Mesenchymal stem cell (in vitro differentiated cells and primary cell): ENCODE measurements at regions not wholly inside any gene's neighbourhood (a gene's known extent, or its start where the extent isn't known, plus 50 kb on each side); places are given as distances from the start of the nearest gene placed in this dataset.
"Not testable (repeated sequence)": the region's sequence is repeated elsewhere in the genome, so short reads cannot be mapped to it uniquely, and the experiment has no call there.

Experiments used
- DNase-seq: peaks from one replicate; pipeline ENCODE4 v3.0.0-alpha.2; 2013
- H2AFZ ChIP-seq: one replicate; pipeline ENCODE4 v1.6.1; 2013; ENCODE audit warnings: low read depth, mild to moderate bottlenecking, control low read depth, inconsistent platforms, low read length, moderate library complexity
- H2AK5ac ChIP-seq: 2 replicates; pipeline ENCODE4 v1.6.1; 2013; ENCODE audit warnings: low read length, moderate library complexity, mild to moderate bottlenecking, inconsistent platforms; ENCODE audit not compliant: severe bottlenecking
- H2BK120ac ChIP-seq: one replicate; pipeline ENCODE4 v1.6.1; 2013; ENCODE audit warnings: low read depth, mild to moderate bottlenecking, inconsistent platforms, low read length, moderate library complexity
- H2BK12ac ChIP-seq, 2 experiments: one replicate each; pipeline ENCODE4 v1.6.1; 2013; ENCODE audit warnings: inconsistent platforms in 2 of 2, low read length in 2 of 2, mild to moderate bottlenecking in 2 of 2, moderate library complexity in 2 of 2, control low read depth in 1 of 2
- H2BK15ac ChIP-seq: one replicate; pipeline ENCODE4 v1.6.1; 2013; ENCODE audit warnings: mild to moderate bottlenecking, low read depth, inconsistent platforms; ENCODE audit not compliant: poor library complexity, severe bottlenecking
- H2BK5ac ChIP-seq: 2 replicates; pipeline ENCODE4 v1.6.1; 2013; ENCODE audit warnings: low read depth, mild to moderate bottlenecking, low read length, control low read depth, inconsistent platforms; ENCODE audit not compliant: poor library complexity, severe bottlenecking
- H3K14ac ChIP-seq, 2 experiments: one replicate each; pipeline ENCODE4 v1.6.1; 2013; ENCODE audit warnings: inconsistent platforms in 2 of 2, low read length in 2 of 2, control low read depth in 1 of 2, mild to moderate bottlenecking in 1 of 2, moderate library complexity in 1 of 2
- H3K18ac ChIP-seq, 2 experiments: one replicate each; pipeline ENCODE4 v1.6.1; 2013; ENCODE audit warnings: inconsistent platforms in 2 of 2, low read length in 2 of 2, control low read depth in 1 of 2, low read depth in 1 of 2, mild to moderate bottlenecking in 1 of 2
- H3K23ac ChIP-seq, 2 experiments: one replicate each; pipeline ENCODE4 v1.6.1; 2013; ENCODE audit warnings: inconsistent platforms in 2 of 2, low read length in 2 of 2, mild to moderate bottlenecking in 2 of 2, moderate library complexity in 2 of 2, control low read depth in 1 of 2
- H3K27ac ChIP-seq: 2 replicates; pipeline ENCODE4 v1.5.1; 2013; ENCODE audit warnings: mild to moderate bottlenecking, moderate library complexity, low read length, control low read depth, inconsistent platforms; ENCODE audit not compliant: poor library complexity, severe bottlenecking
- H3K27me3 ChIP-seq, 2 experiments: 2 replicates each; pipeline versions ENCODE4 v1.6.1 to v1.7.0; 2013; ENCODE audit warnings: low read length in 2 of 2, mild to moderate bottlenecking in 2 of 2, moderate library complexity in 2 of 2, control low read depth in 1 of 2, inconsistent platforms in 1 of 2; ENCODE audit not compliant: control insufficient read depth in 1 of 2, insufficient read depth in 1 of 2
- H3K36me3 ChIP-seq, 2 experiments: 2 replicates each; pipeline versions ENCODE4 v1.6.1 to v1.7.0; 2013; ENCODE audit warnings: low read length in 2 of 2, control low read depth in 1 of 2, inconsistent platforms in 1 of 2, low read depth in 1 of 2, mild to moderate bottlenecking in 1 of 2; ENCODE audit not compliant: insufficient read depth in 2 of 2, control insufficient read depth in 1 of 2
- H3K4ac ChIP-seq, 2 experiments: one replicate each; pipeline ENCODE4 v1.6.1; 2013; ENCODE audit warnings: inconsistent platforms in 2 of 2, low read length in 2 of 2, mild to moderate bottlenecking in 2 of 2, moderate library complexity in 2 of 2, control low read depth in 1 of 2, low read depth in 1 of 2
- H3K4me1 ChIP-seq: 2 replicates; pipeline ENCODE4 v1.6.1; 2013; ENCODE audit warnings: low read depth, low read length, control low read depth; ENCODE audit not compliant: control insufficient read depth, insufficient read depth
- H3K4me2 ChIP-seq: 2 replicates; pipeline ENCODE4 v1.6.1; 2013; ENCODE audit warnings: low read length, mild to moderate bottlenecking, inconsistent platforms; ENCODE audit not compliant: poor library complexity, severe bottlenecking
- H3K4me3 ChIP-seq, 2 experiments: 2 replicates each; pipeline versions ENCODE4 v1.5.1 to v1.7.0; 2013; ENCODE audit warnings: low read length in 2 of 2, mild to moderate bottlenecking in 2 of 2, control low read depth in 1 of 2, low read depth in 1 of 2; ENCODE audit not compliant: insufficient read depth in 1 of 2
- H3K79me1 ChIP-seq: replicated peaks from 2 replicates; pipeline ENCODE4 v1.6.1; 2013; ENCODE audit warnings: mild to moderate bottlenecking, control low read depth, low read length, inconsistent platforms; ENCODE audit not compliant: poor library complexity, severe bottlenecking
- H3K9ac ChIP-seq: 2 replicates; pipeline ENCODE4 v1.7.0; 2013; ENCODE audit warnings: mild to moderate bottlenecking, low read length, moderate library complexity
- H3K9me3 ChIP-seq: 2 replicates; pipeline ENCODE4 v1.7.0; 2013; ENCODE audit warnings: mild to moderate bottlenecking, low read length; ENCODE audit not compliant: control insufficient read depth
- H4K8ac ChIP-seq: one replicate; pipeline ENCODE4 v1.6.1; 2013; ENCODE audit warnings: inconsistent platforms, mild to moderate bottlenecking, low read length, moderate library complexity
- H4K91ac ChIP-seq: one replicate; pipeline ENCODE4 v1.6.1; 2013; ENCODE audit warnings: mild to moderate bottlenecking, low read length, inconsistent platforms
- whole genome bisulfite sequencing: methylation state at CpG from one replicate; pipeline ENCODE4 v1.1.7; 2013; ENCODE audit warnings: mixed read lengths; 5-methylcytosine and 5-hydroxymethylcytosine counted together

GRCh38 chr9:41040705-41041342 lies 87.7 kb downstream of the FOXD4L6 start:
- H3K18ac ChIP-seq, DNase-seq, H3K9me3 ChIP-seq, H2BK5ac ChIP-seq, H2BK15ac ChIP-seq, H3K4me2 ChIP-seq, H4K91ac ChIP-seq, H2BK12ac ChIP-seq, H3K79me1 ChIP-seq, H3K23ac ChIP-seq, H2AFZ ChIP-seq, H2AK5ac ChIP-seq, H3K4me1 ChIP-seq, H3K36me3 ChIP-seq, H2BK120ac ChIP-seq, H3K27me3 ChIP-seq, H3K4me3 ChIP-seq, H3K14ac ChIP-seq, H3K4ac ChIP-seq, H4K8ac ChIP-seq, H3K9ac ChIP-seq: not testable (repeated sequence)
- H3K27ac ChIP-seq = peak overlapping the region; percentile 53

- H2AK5ac ChIP-seq, H3K4ac ChIP-seq, H3K9me3 ChIP-seq, H3K9ac ChIP-seq, H2BK5ac ChIP-seq, H3K4me3 ChIP-seq, H2AFZ ChIP-seq, H3K4me2 ChIP-seq, H3K18ac ChIP-seq, H4K91ac ChIP-seq, H3K27me3 ChIP-seq, H2BK120ac ChIP-seq, H3K14ac ChIP-seq, H3K23ac ChIP-seq, H2BK12ac ChIP-seq, H3K36me3 ChIP-seq, H4K8ac ChIP-seq, H2BK15ac ChIP-seq, H3K79me1 ChIP-seq, H3K4me1 ChIP-seq: not testable (repeated sequence)
- no CpG with 5 or more reads among the region's 1 CpG for WGBS
- H3K27ac ChIP-seq = peak overlapping the region; percentile 62
- DNase-seq = peak; percentile 22
These were observed 93.2 kb downstream of the FOXD4L6 start for GRCh38 chr9:41035276-41035675.

- not testable (repeated sequence) for H3K9ac ChIP-seq, H3K27me3 ChIP-seq, H3K4ac ChIP-seq, H2AFZ ChIP-seq, H3K14ac ChIP-seq, H3K4me3 ChIP-seq, H2BK15ac ChIP-seq, H3K4me1 ChIP-seq, H4K91ac ChIP-seq, H3K4me2 ChIP-seq, H3K9me3 ChIP-seq, H2BK120ac ChIP-seq, H3K23ac ChIP-seq, H3K18ac ChIP-seq, H2BK12ac ChIP-seq, H4K8ac ChIP-seq, H3K79me1 ChIP-seq, H3K36me3 ChIP-seq, H2AK5ac ChIP-seq
- no CpG with 5 or more reads among the region's 1 CpG for WGBS
- peak; percentile 40 for DNase-seq
- Histone ChIP-seq H3K27ac (peak overlapping the region; percentile 62), H2BK5ac (peak overlapping the region; percentile 10)
These were observed 93.7 kb downstream of the FOXD4L6 start for GRCh38 chr9:41034699-41035197.

GRCh38 chr9:41033877-41034276 lies 94.6 kb downstream of the FOXD4L6 start:
- H4K8ac ChIP-seq, H3K4ac ChIP-seq, H3K18ac ChIP-seq, H3K27me3 ChIP-seq, H3K27ac ChIP-seq, H2BK12ac ChIP-seq, H3K4me1 ChIP-seq, H3K9me3 ChIP-seq, H3K79me1 ChIP-seq, H2BK5ac ChIP-seq, H2BK15ac ChIP-seq, H2BK120ac ChIP-seq, H2AK5ac ChIP-seq, H3K36me3 ChIP-seq, H3K23ac ChIP-seq, H3K9ac ChIP-seq, H3K14ac ChIP-seq, H4K91ac ChIP-seq, H3K4me3 ChIP-seq, H3K4me2 ChIP-seq, H2AFZ ChIP-seq: not testable (repeated sequence)
- DNase-seq = peak; percentile 21
- 59% methylated on average over 3 of the region's 4 CpGs for WGBS
